ENCODE measurements at regions not wholly inside any gene's neighbourhood (a gene's known extent, or its start where the extent isn't known, plus 50 kb on each side); places are given as distances from the start of the nearest gene placed in this dataset.

- ATAC-seq, result no peak
- WGBS, result 76% methylated on average over 2 of the region's 2 CpGs
- intact Hi-C loops (cut with DNase I), result loop anchor here in 3 of 4 donors (5.0 to 10.0 kb wide), 3 partner anchors 84 to 196 kb away; partner anchors contain the start of gene ABCC4 (in 1 of the 3)
Observed at GRCh38 chr13:95388420-95389079, 87.3 kb upstream of the ABCC4 start.

GRCh38 chr13:95391362-95391761, 90.1 kb upstream of the ABCC4 start:
- ATAC-seq (peak; percentile 69 to 83), DNase-seq (no peak)
- intact Hi-C loops (cut with DNase I), result no loop called here
- Histone ChIP-seq H3K4me3 (ENCODE audit: low read length) (no peak overlapping the region), H3K9me3 (ENCODE audit: control insufficient read depth, low read length) (no peaks in the 10 kb centered on the region), H3K4me1 (ENCODE audit: control insufficient read depth, insufficient read depth, low read length) (no peaks in the 10 kb centered on the region), H3K27ac (ENCODE audit: low read length) (no peak overlapping the region), H3K27me3 (ENCODE audit: control insufficient read depth, insufficient read depth) (no peaks in the 10 kb centered on the region)
- WGBS, result 59% methylated on average over 2 of the region's 2 CpGs

More at GRCh38 chr13:95388420-95389079, 87.3 kb upstream of the ABCC4 start:
- Histone ChIP-seq H3K4me1 (ENCODE audit: control insufficient read depth, insufficient read depth, low read length) (no peaks in the 10 kb centered on the region), H3K27ac (ENCODE audit: low read length) (no peak overlapping the region), H3K9me3 (ENCODE audit: control insufficient read depth, low read length) (no peaks in the 10 kb centered on the region), H3K27me3 (ENCODE audit: control insufficient read depth, insufficient read depth) (no peaks in the 10 kb centered on the region), H3K4me3 (ENCODE audit: low read length) (no peak overlapping the region)
- no peak for DNase-seq

- 97% methylated on average over 2 of the region's 2 CpGs for WGBS
- H3K27ac ChIP-seq (ENCODE audit: low read length), result no peak overlapping the region
- H3K4me3 ChIP-seq (ENCODE audit: low read length), result no peak overlapping the region
- ATAC-seq (no peak), DNase-seq (no peak)
- no peaks in the 10 kb centered on the region for H3K4me1 ChIP-seq (ENCODE audit: control insufficient read depth, insufficient read depth, low read length)
- no peaks in the 10 kb centered on the region for H3K9me3 ChIP-seq (ENCODE audit: control insufficient read depth, low read length)
- no peaks in the 10 kb centered on the region for H3K27me3 ChIP-seq (ENCODE audit: control insufficient read depth, insufficient read depth)
- intact Hi-C loops (cut with DNase I), result no loop called here
Observed at GRCh38 chr13:95391785-95392184, 90.5 kb upstream of the ABCC4 start.

DNA sequence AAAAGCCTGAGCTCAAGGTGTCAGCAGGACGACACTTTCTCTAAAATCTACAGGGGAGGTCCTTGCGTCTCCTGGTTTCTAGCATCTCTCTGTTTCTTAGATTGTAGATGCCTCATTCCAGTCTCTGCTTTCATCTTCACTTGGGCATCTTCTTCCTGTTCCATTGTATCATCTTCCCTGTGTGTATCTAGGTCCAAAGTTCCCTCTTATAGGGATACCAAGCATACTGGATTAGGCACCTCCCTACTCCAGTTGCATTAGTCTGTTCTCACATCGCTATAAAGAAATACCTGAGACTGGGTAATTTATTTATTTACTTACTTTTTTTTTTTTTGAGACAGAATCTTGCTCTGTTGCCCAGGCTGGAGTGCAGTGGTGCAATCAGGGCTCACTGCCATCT, 91.3 kb upstream of the ABCC4 start:
- DNase-seq, result no peak
- no peaks in the 10 kb centered on the region for H3K27me3 ChIP-seq (ENCODE audit: control insufficient read depth, insufficient read depth)
- H3K9me3 ChIP-seq (ENCODE audit: control insufficient read depth, low read length), result no peaks in the 10 kb centered on the region
- intact Hi-C loops (cut with DNase I), result no loop called here
- H3K27ac ChIP-seq (ENCODE audit: low read length), result no peak overlapping the region
- no peaks in the 10 kb centered on the region for H3K4me1 ChIP-seq (ENCODE audit: control insufficient read depth, insufficient read depth, low read length)
- no peak for ATAC-seq
- 93% methylated on average over 3 of the region's 3 CpGs for WGBS
- H3K4me3 ChIP-seq (ENCODE audit: low read length), result no peak overlapping the region

DNA sequence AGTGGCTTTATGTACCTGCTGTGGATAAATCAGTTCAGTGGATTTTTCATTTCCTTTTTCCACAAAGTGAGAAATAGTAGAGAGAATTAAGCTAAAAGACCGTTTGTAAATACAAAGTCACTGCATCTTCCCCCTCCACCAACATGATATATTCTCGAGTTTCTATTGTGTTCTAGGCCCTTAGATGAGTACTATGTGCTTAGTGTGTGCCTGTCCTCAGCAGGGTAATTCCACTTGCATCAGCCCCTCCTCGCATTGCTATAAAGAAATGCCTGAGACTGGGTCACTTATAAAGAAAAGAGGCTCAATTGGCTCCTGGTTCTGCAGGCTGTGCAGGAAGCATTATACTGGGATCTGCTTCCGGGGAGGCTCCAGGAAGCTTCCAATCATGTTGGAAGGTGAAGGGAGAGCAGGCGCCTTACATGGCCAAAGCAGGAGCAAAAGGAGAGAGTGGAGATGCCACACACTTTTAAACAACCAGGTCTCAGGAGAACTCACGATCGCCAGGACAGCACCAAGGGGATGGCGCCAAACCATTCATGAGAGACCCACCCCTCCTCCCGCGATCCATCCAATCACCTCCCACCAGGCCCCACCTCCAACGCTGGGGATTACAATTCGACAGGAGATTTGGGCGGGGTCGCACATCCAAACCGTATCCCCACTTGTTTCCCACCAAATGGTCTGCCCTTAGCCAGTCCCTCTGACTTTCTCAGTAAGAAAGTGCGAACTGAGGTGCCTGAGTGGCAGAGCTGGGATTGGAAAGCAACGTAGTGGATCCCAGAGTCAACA, 102.3 kb upstream of the ABCC4 start:
- peak; percentile 32 to 33 for ATAC-seq
- no peak for DNase-seq
- Histone ChIP-seq H3K27ac (ENCODE audit: low read length) (no peak overlapping the region), H3K4me3 (ENCODE audit: low read length) (peak overlapping the region; percentile 14), H3K27me3 (ENCODE audit: control insufficient read depth, insufficient read depth) (no peaks in the 10 kb centered on the region), H3K9me3 (ENCODE audit: control insufficient read depth, low read length) (no peaks in the 10 kb centered on the region), H3K4me1 (ENCODE audit: control insufficient read depth, insufficient read depth, low read length) (no peaks in the 10 kb centered on the region)
- intact Hi-C loops (cut with DNase I), result loop anchor here (1.0 to 10.0 kb wide), 4 partner anchors 109 to 214 kb away; no protein-coding TSS in a partner anchor
- 24% methylated on average over 17 of the region's 17 CpGs for WGBS

GRCh38 chr13:95404141-95404882, 103.1 kb upstream of the ABCC4 start:
- H3K9me3 ChIP-seq (ENCODE audit: control insufficient read depth, low read length), result no peaks in the 10 kb centered on the region
- H3K4me3 ChIP-seq (ENCODE audit: low read length), result peak overlapping the region; percentile 14
- ATAC-seq (peak; percentile 90 to 94), DNase-seq (peak; percentile 79 to 91 (median 90))
- 11% methylated on average over 24 of the region's 24 CpGs for WGBS
- no peak overlapping the region for H3K27ac ChIP-seq (ENCODE audit: low read length)
- intact Hi-C loops (cut with DNase I), result loop anchor here (1.0 to 10.0 kb wide), 4 partner anchors 110 to 215 kb away; no protein-coding TSS in a partner anchor
- no peaks in the 10 kb centered on the region for H3K4me1 ChIP-seq (ENCODE audit: control insufficient read depth, insufficient read depth, low read length)
- H3K27me3 ChIP-seq (ENCODE audit: control insufficient read depth, insufficient read depth), result no peaks in the 10 kb centered on the region

DNA sequence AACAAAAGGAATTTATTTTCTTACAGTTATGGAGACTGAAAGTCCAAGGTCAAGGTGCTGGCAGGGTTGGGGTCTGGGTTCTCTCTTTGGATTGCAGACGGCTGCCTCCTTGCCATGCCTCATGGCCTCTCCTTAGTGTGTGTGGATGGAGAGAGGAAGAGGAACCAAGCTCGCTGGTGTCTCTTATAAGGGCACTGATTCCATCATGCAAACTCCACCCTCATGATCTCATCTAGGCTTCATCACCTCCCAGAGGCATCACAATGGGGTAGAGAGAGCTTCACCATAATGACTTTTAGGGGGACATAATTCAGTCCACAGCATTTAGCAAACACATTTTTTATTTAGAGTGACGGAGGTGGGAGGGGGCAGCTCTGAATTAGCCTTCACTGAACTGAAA, 104.9 kb upstream of the ABCC4 start:
- H3K27ac ChIP-seq (ENCODE audit: low read length), result no peak overlapping the region
- no peak for ATAC-seq
- intact Hi-C loops (cut with DNase I), result loop anchor here in 1 of 4 donors (10.0 kb wide), 1 partner anchor 111 kb away; no protein-coding TSS in a partner anchor
- no peak overlapping the region for H3K4me3 ChIP-seq (ENCODE audit: low read length)
- H3K9me3 ChIP-seq (ENCODE audit: control insufficient read depth, low read length), result no peaks in the 10 kb centered on the region
- DNase-seq, result no peak
- no peaks in the 10 kb centered on the region for H3K4me1 ChIP-seq (ENCODE audit: control insufficient read depth, insufficient read depth, low read length)
- WGBS, result 60% methylated on average over 3 of the region's 3 CpGs
- no peaks in the 10 kb centered on the region for H3K27me3 ChIP-seq (ENCODE audit: control insufficient read depth, insufficient read depth)

DNA sequence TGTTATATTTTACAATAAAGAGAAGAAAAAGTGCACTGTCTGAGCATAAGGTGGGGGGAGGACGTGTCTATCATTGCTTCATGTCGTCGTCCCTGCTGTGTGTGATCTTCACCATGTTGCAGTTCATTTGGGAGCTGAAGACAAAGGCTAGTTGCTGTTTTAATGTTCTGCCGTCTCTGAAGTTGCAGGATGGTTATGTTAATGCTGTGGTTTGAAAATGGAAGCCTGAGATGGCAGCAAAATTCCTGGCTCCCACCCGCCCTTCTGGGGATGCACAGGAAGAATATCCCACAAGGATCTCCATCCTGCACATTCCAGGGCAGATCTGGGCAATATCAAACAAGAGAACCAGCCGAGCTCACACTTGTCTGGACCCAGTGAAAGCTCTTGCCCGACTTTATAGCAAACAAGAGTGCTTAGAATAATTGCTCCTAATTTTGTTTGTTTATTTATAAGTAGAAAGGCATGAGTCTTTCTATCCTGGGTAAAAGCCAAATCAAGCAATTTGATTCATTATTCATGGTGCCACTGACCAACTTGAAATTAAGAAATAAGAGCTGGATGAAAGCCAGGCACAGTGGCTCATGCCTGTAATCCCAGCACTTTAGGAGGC, 110.3 kb upstream of the ABCC4 start:
- DNase-seq (no peak), ATAC-seq (no peak)
- Histone ChIP-seq H3K4me1 (ENCODE audit: control insufficient read depth, insufficient read depth, low read length) (no peaks in the 10 kb centered on the region), H3K27ac (ENCODE audit: low read length) (no peak overlapping the region), H3K9me3 (ENCODE audit: control insufficient read depth, low read length) (no peaks in the 10 kb centered on the region), H3K4me3 (ENCODE audit: low read length) (no peak overlapping the region), H3K27me3 (ENCODE audit: control insufficient read depth, insufficient read depth) (no peaks in the 10 kb centered on the region)
- 48% methylated on average over 7 of the region's 7 CpGs for WGBS
- intact Hi-C loops (cut with DNase I), result no loop called here

DNA sequence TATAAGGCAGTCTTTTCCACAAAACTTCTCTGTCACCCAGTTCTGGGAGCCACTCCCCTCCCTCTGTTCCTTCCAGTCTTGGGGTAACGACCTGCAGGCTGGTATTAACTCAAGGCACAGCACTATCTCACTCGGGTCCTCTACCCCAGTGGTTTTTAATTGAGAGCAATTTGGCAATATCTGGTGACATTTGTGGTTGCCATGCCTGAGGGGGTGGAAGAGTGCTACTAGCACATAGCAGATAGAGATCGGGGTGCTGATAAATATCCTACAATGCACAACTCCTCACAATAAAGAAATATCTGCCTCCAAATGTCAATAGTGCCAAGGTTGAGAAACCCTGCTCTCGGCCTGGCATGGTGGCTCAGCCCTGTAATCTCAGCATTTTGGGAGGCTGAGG, 117.7 kb upstream of the ABCC4 start:
- Histone ChIP-seq H3K4me3 (ENCODE audit: low read length) (no peak overlapping the region), H3K27ac (ENCODE audit: low read length) (no peak overlapping the region), H3K9me3 (ENCODE audit: control insufficient read depth, low read length) (no peaks in the 10 kb centered on the region), H3K4me1 (ENCODE audit: control insufficient read depth, insufficient read depth, low read length) (no peaks in the 10 kb centered on the region), H3K27me3 (ENCODE audit: control insufficient read depth, insufficient read depth) (no peaks in the 10 kb centered on the region)
- intact Hi-C loops (cut with DNase I), result no loop called here
- ATAC-seq, result no peak
- 52% methylated on average over 4 of the region's 4 CpGs for WGBS
- DNase-seq, result no peak

DNA sequence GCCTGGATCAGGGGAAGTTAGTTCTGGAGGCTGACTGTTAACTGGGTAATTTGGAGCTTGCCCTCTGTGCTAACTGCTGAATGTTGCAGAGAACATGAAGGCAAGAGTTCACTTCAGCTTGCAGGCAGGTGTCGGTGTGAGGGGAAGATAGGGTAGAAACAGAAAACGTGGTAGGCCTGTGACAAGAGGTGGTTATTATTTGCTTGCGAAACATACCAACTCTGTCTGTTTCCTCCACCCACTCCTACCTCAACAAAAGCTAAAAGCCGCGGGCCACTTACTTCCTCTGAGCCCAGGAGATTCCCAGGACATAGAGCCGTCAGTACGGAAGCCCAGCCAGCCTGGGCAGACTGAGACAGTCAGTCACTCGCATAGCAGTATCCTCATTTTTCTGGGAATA, 119.2 kb upstream of the ABCC4 start:
- intact Hi-C loops (cut with DNase I), result no loop called here
- 41% methylated on average over 8 of the region's 8 CpGs for WGBS
- DNase-seq (no peak), ATAC-seq (no peak)
- Histone ChIP-seq H3K4me1 (ENCODE audit: control insufficient read depth, insufficient read depth, low read length) (no peaks in the 10 kb centered on the region), H3K27ac (ENCODE audit: low read length) (no peak overlapping the region), H3K4me3 (ENCODE audit: low read length) (no peak overlapping the region), H3K27me3 (ENCODE audit: control insufficient read depth, insufficient read depth) (no peaks in the 10 kb centered on the region), H3K9me3 (ENCODE audit: control insufficient read depth, low read length) (no peaks in the 10 kb centered on the region)
